Muscle layer of duodenum (tissue), 2 donors: ENCODE measurements at regions not wholly inside any gene's neighbourhood (a gene's known extent, or its start where the extent isn't known, plus 50 kb on each side); places are given as distances from the start of the nearest gene placed in this dataset.
A peak's percentile ranks its signal among the peaks of the same experiment; 100 is the strongest.
"Not testable (repeated sequence)": the region's sequence is repeated elsewhere in the genome, so short reads cannot be mapped to it uniquely, and the experiment has no call there.

ENCODE experiments used
- H3K27ac ChIP-seq: one replicate; pipeline ENCODE4 v1.7.0; 2013; ENCODE audit warnings: mild to moderate bottlenecking, low read length
- H3K27me3 ChIP-seq: one replicate; pipeline ENCODE4 v1.7.0; 2013; ENCODE audit warnings: low read depth, mild to moderate bottlenecking, control low read depth, low read length
- H3K36me3 ChIP-seq, 2 donors: one replicate each; pipeline ENCODE4 v1.7.0; 2013; ENCODE audit warnings: low read length in 2 of 2, control low read depth in 1 of 2, mild to moderate bottlenecking in 1 of 2; ENCODE audit not compliant: insufficient read depth in 2 of 2, control insufficient read depth in 1 of 2
- H3K4me1 ChIP-seq, 2 donors: one replicate each; pipeline ENCODE4 v1.7.0; 2013; ENCODE audit warnings: low read length in 2 of 2, mild to moderate bottlenecking in 2 of 2, control low read depth in 1 of 2, moderate library complexity in 1 of 2; ENCODE audit not compliant: insufficient read depth in 2 of 2, control insufficient read depth in 1 of 2
- H3K4me3 ChIP-seq, 2 donors: one replicate each; pipeline ENCODE4 v1.7.0; 2013; ENCODE audit warnings: low read length in 2 of 2, low read depth in 1 of 2, mild to moderate bottlenecking in 1 of 2
- H3K9me3 ChIP-seq, 2 donors: one replicate each; pipeline ENCODE4 v1.7.0; 2013; ENCODE audit warnings: low read length in 2 of 2, control low read depth in 1 of 2, mild to moderate bottlenecking in 1 of 2; ENCODE audit not compliant: control insufficient read depth in 1 of 2
- donor health status: healthy.

GRCh38 chr3:125901473-125901872 is 67.5 kb upstream of the ROPN1B start:
- not testable (repeated sequence) for H3K27me3 ChIP-seq, H3K27ac ChIP-seq, H3K36me3 ChIP-seq, H3K4me3 ChIP-seq, H3K4me1 ChIP-seq, H3K9me3 ChIP-seq

- not testable (repeated sequence) for H3K9me3 ChIP-seq, H3K27me3 ChIP-seq, H3K36me3 ChIP-seq
These were observed 65.1 kb upstream of the ROPN1B start for GRCh38 chr3:125903780-125904455.

GRCh38 chr3:125907279-125907678 is 61.7 kb upstream of the ROPN1B start:
- not testable (repeated sequence) for H3K27ac ChIP-seq, H3K4me3 ChIP-seq, H3K27me3 ChIP-seq, H3K4me1 ChIP-seq, H3K36me3 ChIP-seq, H3K9me3 ChIP-seq

More at GRCh38 chr3:125903780-125904455, 65.1 kb upstream of the ROPN1B start:
- H3K27ac ChIP-seq, H3K4me3 ChIP-seq, H3K4me1 ChIP-seq: not testable (repeated sequence)

GRCh38 chr3:125910851-125911250 is 58.1 kb upstream of the ROPN1B start:
- H3K4me3 ChIP-seq, H3K27ac ChIP-seq, H3K36me3 ChIP-seq, H3K27me3 ChIP-seq, H3K4me1 ChIP-seq, H3K9me3 ChIP-seq: not testable (repeated sequence)

- H3K36me3 ChIP-seq, H3K27me3 ChIP-seq, H3K9me3 ChIP-seq, H3K27ac ChIP-seq, H3K4me1 ChIP-seq: not testable (repeated sequence)
- peak overlapping the region; percentile 42 to 64 for H3K4me3 ChIP-seq
These were observed 54.2 kb upstream of the ROPN1B start for GRCh38 chr3:125914608-125915436.

GRCh38 chr3:125915437-125915787 is 53.6 kb upstream of the ROPN1B start:
- H3K4me1 ChIP-seq: not testable (repeated sequence)

GRCh38 chr3:125915792-125916375 is 53.1 kb upstream of the ROPN1B start:
- not testable (repeated sequence) for H3K36me3 ChIP-seq, H3K4me1 ChIP-seq, H3K9me3 ChIP-seq, H3K27ac ChIP-seq, H3K27me3 ChIP-seq
- H3K4me3 ChIP-seq: peak overlapping the region in 1 of 2 donors; percentile 64

More at GRCh38 chr3:125915437-125915787, 53.6 kb upstream of the ROPN1B start:
- H3K9me3 ChIP-seq, H3K27me3 ChIP-seq, H3K36me3 ChIP-seq, H3K27ac ChIP-seq: not testable (repeated sequence)
- peak overlapping the region; percentile 42 to 64 for H3K4me3 ChIP-seq

GRCh38 chr3:125916376-125916978 is 52.5 kb upstream of the ROPN1B start:
- H3K4me1 ChIP-seq: peaks cover 0 to 4% of the 10 kb centered on the region in 2 donors
- H3K4me3 ChIP-seq: peak overlapping the region; percentile 39 to 82
- no peaks in the 10 kb centered on the region for H3K9me3 ChIP-seq

GRCh38 chr3:125917020-125917549 is 51.9 kb upstream of the ROPN1B start:
- H3K4me3 ChIP-seq: peak overlapping the region; percentile 39 to 82
- not testable (repeated sequence) for H3K27ac ChIP-seq, H3K9me3 ChIP-seq, H3K27me3 ChIP-seq, H3K36me3 ChIP-seq, H3K4me1 ChIP-seq

More at GRCh38 chr3:125916376-125916978, 52.5 kb upstream of the ROPN1B start:
- H3K27ac ChIP-seq: no peak overlapping the region
- no peaks in the 10 kb centered on the region for H3K27me3 ChIP-seq
- no peaks in the 10 kb centered on the region for H3K36me3 ChIP-seq

GRCh38 chr3:125918024-125918423 is 51.0 kb upstream of the ROPN1B start:
- not testable (repeated sequence) for H3K27ac ChIP-seq, H3K9me3 ChIP-seq, H3K4me1 ChIP-seq

GRCh38 chr3:125918451-125918850 is 50.5 kb upstream of the ROPN1B start:
- not testable (repeated sequence) for H3K27me3 ChIP-seq, H3K4me1 ChIP-seq, H3K27ac ChIP-seq, H3K9me3 ChIP-seq, H3K4me3 ChIP-seq, H3K36me3 ChIP-seq

More at GRCh38 chr3:125918024-125918423, 51.0 kb upstream of the ROPN1B start:
- not testable (repeated sequence) for H3K4me3 ChIP-seq, H3K27me3 ChIP-seq, H3K36me3 ChIP-seq
